ENCODE measurements at regions not wholly inside any gene's neighbourhood (a gene's known extent, or its start where the extent isn't known, plus 50 kb on each side); places are given as distances from the start of the nearest gene placed in this dataset.

DNA sequence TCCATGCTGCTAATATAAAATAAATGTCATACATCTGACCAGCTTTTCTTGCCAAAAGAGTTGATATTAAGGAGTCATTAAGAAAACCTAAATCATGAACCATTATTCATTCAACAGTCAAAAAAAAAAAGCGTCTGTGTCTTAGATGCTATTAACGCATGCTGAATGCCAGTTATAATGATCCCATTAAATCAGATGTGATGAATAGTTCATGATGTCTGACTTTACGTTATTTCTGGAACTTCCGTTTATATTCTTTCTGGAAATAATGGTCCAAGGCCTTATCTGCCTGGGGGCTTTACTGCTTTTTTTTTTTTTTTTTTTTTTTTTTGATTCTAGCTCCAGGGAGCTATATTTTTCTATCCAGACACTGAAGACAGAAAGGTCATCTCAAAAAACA lies 877.1 kb downstream of the HACE1 start:
- no peak for DNase-seq (ENCODE audit: low spot score)

DNA sequence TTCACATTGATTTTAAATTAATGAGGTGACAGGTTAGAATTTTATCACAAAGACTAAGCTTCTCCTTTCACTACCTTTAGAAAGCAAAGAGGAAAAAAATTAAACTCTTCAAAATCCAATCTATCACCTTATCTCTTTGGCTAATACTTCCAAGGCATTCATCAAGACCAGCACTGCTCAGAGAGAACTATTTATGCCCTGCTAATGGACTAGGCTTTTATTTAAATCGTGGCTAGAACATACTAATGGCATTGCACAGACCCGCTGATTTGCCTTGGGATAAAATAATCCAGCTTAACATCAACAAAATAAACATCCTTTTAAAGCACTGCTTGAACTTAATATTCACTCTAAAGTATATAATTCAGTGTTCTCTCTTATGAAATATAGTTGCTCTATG lies 880.4 kb downstream of the HACE1 start:
- no peak for DNase-seq (ENCODE audit: low spot score)

DNA sequence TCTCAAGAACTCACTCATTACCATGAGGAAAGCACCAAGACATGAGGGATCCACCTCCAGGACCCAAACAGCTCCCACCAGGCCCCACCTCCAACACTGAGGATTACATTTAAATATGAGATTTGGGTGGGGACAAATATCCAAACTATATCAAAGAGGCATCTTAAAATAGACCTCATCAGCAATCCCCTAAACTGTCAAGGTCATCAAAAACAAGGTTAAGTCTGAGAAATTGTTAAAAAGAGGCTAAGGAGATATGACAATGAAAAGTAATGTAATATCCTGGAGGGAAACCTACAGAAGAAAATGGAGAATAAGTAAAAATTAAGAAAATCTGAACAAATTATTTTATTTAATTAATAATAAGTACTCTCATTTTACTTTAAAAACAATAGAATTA lies 922.3 kb downstream of the HACE1 start:
- DNase-seq (ENCODE audit: low spot score): no peak

DNA sequence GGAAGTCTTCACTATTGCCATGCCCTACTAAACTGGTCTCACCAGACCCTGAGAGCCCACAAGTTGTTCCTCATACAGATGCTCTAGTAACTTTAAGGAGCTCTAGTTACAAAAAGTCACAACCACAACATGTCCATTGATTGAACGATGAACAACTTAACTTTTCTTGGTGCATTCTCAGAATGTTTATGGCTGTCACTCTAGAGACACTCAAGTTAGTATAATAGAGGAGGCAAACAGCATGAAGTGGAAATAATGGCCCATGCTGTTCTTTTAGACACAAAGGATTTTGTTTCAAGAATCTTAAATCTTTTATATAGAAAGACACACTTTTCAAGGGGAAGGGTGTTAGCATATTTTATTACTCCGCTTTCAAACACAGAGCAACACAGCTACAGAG lies 934.4 kb downstream of the HACE1 start:
- no peak for DNase-seq (ENCODE audit: low spot score)

DNA sequence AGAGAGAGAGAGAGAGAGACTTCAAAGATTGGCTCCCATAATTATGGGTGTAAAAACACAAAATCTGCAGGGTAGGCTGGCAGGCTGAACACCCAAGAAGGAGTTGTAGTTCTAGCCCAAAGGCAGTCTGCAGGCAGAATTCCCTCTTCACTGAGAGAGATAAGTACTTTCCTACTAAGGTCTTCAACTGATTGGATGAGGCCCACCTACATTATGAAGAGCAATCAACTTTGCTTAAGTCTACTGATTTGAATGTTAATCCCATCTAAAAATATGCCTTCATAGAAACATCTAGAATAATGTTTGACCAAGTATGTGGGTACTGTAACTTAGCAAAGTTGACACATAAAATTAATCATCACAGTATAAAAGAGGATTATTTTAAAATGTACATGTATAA lies 949.7 kb downstream of the HACE1 start:
- DNase-seq (ENCODE audit: low spot score): no peak

DNA sequence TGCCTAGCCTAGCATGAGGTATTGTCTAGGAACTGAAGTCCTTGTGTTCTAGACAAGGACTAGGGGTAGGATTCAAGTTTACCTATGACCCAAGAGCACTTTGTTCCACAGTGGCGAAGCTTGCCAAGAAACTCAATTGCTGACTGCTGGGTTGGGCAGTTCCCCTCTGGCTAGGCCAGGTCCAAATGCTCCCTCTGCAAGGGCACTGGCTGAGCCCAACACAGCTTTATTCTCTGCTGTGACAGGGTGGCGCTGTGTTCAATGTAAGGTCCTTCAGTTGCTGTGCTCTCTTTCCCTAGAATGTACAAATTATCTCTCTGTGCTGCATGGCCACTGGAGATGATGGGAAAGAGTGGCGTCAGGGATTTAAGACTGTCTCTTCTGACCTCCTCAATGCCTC lies 950.8 kb downstream of the HACE1 start:
- DNase-seq (ENCODE audit: low spot score): no peak

DNA sequence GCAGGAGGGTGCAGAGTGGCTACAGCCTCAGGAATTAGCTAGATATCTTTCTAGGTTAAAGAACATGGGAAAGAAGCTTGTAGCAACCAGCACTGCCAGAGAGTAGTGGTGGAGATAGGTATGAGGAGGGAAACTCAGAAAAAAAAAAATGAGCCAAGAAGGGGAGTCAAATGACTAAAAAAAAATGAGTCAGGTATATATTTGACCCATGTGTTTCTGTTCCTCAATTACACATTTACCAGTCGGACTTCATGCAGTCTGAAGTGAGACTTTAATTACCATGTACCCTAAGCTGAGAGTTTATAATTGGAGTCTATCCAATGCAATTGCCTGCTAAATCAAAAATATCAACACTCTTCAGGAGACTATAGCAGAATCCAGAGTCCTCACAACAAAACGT lies 964.6 kb downstream of the HACE1 start:
- no peak for DNase-seq (ENCODE audit: low spot score)

DNA sequence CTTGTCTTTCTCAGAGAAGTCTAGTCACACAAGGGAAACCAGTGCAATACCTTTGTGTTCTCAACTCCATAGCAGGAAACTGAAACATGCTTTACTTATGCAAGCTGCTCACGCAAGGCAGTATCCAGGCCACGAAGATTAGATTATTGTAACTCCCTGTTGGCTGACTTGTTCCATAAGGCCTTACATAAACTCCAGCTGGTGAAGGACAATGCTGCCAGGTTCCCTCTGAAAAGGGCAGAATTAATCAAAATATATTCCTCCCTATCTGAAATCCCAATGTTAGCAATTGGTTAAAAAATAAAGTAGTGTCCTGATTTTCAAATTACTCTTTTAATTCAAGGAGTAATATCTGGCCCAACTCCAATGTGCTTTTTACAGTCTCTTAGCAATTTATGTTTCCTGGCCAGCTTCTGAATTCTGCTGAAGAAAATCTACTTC lies 966.6 kb downstream of the HACE1 start:
- no peak for DNase-seq (ENCODE audit: low spot score)

DNA sequence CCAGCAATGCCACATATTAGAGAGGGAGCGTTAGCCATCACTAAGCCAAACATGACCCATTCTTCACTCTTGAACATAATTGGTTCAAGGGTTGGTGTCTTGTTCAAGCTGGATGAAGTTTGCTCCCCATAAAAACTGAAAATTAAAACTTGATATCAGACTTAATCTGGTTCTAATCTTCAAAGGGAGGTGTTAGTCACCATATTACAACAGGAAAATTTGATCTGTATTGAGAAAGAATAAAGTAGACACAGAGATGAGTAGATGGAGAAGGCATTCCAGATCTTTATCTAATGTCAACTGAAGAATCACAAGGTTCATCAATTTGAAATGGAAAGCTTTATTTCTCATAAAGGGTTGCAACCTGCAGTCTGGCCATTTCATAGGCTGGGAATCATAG lies 972.8 kb downstream of the HACE1 start:
- no peak for DNase-seq (ENCODE audit: low spot score)

DNA sequence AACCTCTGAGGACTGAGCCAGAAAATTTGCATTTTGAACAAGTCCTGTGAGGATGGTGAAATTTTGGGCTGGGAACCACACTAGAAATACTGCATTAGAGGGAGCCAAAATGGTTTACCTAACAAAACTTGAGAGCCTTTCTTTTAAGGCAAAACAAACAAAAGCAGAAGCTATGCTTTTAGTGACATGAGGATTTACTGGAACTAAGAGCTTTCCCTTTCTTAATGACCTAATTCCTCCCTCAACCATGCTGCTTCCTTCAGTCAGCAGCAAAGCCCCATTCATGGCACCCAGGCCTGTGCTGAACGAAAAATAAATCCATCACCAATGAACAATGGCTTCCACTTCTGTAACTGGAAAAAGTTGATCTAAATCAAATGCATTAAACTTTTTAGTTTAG lies 974.3 kb downstream of the HACE1 start:
- DNase-seq (ENCODE audit: low spot score): no peak

DNA sequence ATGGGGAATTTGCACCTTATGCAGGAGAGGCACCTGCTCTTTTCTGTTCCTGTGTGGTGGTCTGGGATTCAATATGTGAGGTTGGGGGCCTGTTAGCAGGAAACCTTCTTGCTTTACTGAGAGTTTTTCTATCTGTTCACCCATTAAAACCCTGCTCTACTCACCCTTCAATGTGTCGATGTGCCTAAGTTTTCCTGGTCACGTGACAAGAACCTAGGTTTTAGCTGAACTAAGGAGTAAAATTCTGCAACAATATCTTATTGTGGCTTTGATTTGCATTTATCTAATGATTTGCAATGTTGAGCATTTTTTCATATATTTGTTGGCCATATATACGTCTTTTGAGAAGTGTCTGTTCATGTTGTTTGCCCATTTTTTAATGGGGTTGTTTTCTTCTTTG lies 979.9 kb downstream of the HACE1 start:
- no peak for DNase-seq (ENCODE audit: low spot score)

DNA sequence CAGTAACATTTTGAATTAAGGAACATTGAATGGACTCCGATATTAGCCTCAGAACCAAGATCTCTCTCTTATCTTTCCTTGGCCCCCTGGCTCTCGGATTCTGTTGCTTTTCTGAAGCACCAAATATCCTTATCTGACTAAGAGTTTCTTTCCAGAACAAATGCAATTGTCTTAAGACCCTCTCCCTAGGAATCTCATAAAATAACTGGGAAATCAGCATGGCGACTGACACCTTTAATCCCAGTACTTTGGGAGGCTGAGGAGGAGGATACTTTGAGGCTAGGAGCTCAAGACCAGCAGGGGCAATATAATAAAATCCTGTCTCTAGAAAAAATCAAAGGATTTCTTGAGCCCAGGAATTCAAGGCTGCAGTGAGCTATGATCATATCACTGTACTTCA lies 984.5 kb downstream of the HACE1 start:
- no peak for DNase-seq (ENCODE audit: low spot score)

DNA sequence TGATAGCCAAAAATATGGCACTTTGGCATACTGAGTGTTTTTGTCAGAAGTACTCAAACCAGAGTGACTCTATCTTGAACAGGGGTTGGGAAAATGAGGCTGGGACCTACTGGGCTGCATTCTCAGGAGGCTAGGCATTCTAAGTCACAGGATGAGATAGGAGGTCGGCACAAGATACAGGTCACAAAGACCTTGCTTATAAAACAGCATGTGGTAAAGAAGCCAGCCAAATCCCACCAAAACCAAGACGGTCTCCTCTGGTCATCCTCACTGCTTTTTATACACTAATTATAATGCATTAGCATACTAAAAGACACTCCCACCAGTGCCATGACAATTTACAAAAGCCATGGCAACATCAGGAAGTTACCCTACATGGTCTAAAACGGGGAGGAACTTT lies 985.1 kb downstream of the HACE1 start:
- no peak for DNase-seq (ENCODE audit: low spot score)

DNA sequence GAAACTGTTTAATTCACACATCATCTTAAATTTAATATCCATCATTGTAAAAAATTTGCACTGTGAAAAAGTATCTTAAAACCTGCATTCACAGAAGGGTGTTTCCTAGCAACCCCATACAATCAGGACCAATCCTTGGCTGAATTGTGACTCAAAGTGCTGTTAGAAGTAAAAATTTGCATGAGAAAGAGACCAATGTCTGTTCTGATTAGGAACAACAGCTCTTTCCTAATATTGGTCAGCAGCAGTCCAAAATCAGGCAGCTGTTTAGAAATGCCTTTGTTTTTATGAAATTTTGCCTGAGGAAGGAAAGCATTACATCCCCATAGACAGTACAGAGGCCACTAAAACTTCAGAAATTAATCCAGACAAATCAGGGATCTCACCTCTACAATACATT lies 987.0 kb downstream of the HACE1 start:
- no peak for DNase-seq (ENCODE audit: low spot score)

DNA sequence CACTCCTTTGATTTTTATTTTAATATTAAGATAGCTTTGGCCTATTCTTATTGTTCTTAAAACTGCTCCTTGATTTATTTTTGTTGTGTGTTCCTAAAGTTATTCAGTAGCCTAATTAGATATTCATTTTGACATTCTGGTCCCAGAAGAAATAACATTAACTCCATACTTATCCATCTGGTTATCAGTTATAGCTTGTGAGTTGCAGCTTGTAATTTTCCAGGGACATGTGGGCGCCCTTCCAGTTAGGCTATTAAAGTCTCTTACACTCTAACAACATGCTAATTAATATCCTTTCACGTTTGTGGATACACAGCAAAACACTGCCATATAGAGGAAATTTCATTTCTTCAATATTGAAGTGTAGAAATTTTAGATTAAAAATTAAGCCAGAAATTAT lies 987.5 kb downstream of the HACE1 start:
- no peak for DNase-seq (ENCODE audit: low spot score)

DNA sequence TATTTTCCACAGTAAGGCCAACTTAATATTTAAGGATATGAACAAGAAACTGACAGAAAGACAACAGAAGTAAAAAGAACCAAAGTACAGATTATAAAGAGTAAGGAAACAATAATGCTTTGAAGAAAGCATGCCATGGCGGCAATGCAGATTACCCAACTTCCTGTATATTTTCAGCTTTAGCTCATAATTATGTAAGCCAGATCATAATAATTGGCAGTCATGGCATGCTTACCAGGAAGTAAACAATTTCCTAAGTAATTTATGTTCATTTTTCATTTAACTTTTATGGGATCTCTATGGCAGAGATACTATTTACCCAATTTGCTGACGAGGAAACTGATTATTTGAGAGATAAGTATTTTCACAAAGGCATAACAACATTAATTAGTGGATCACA lies 988.7 kb downstream of the HACE1 start:
- DNase-seq (ENCODE audit: low spot score): no peak

DNA sequence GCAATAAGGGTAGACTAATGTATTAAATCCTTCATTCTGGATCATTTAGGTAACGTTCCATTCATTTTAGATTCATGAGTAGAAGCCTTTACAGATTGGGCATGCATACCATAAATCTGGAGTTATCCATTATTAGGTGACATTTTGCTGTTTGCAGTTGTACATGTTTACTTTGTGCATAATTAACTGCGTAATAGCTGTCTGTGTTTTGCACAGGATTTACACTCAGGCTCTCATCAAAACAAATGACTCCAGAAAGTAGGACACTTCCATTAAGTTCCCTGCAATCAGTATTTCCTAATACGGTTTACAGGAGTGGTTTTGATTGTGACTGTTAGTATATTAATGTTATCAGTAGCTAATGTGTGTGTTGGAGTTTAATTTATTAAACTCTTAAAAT lies 997.4 kb downstream of the HACE1 start:
- DNase-seq (ENCODE audit: low spot score): no peak

DNA sequence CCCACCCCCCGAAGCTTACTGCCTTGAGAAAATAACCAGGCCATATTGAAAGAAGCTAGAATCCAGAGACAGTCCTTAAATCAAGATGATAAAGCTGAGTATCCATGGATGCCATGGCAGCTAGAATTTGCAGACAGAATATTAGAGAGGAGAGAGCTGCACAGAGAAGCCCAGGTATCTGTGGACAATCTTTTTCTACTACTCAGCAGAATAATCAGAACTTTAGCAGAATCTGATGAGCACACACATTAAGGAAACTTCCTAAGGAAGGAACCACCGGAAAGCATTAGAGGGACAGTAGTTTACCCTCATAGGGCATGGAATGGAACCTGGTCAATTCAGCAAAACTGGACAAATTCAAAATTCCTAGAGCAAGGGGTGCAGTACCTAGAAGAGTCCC lies 1001.7 kb downstream of the HACE1 start:
- DNase-seq (ENCODE audit: low spot score): no peak

DNA sequence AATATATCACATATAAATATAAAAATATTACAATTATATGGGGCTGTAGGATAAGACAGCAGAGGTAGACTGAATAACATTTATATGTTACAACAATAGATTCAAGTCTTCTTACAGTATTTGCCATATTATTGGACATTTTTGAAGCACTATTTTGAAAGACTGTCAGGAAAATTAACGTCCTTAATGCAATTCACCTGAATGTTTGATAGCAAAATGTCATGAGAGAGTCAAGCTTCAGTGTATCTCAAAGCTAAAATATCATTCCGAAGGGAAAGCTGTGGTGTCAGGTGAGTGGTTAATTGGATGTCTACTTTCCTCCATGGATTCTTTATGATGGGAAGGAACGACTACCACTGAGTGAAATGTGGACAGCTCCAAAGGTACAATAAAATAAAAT lies 1004.0 kb downstream of the HACE1 start:
- no peak for DNase-seq (ENCODE audit: low spot score)

DNA sequence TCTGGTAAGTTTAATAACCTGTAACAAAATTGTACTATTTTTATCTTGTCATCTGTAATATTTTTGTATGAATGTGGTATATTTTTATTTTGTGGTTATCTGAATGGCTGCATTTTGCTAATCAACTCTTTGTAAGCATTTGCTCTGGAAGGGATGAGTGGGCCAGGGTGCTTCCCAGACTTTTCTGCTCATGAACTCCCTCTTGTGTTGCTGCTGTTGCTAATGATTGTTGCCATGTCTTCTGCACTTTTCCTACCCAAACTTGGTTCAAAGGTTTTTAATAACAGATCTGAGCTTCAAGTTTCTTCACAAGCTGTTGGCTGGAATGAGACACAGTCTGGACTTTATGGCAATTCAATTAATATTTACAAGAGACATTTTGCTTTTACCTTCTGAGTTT lies 1005.7 kb downstream of the HACE1 start:
- DNase-seq (ENCODE audit: low spot score): no peak

DNA sequence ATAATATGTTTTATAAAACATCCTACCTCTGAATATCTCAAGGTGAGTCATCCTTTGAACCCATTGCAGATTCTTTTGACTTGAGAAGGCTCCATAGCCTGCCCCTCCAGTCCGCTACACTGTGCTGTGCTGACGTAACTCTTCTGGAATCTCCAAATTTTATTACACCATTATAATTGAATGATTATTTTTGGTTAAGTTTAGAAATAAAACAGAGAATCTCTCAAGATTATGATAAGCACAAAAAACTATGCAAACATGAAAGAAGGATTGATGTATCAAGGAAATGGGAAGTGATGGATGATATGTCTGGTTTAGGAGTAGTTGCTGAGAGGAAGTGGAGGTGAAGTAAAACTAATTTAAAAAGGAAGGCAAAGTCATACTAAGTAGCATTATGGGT lies 1021.3 kb downstream of the HACE1 start:
- DNase-seq (ENCODE audit: low spot score): no peak

DNA sequence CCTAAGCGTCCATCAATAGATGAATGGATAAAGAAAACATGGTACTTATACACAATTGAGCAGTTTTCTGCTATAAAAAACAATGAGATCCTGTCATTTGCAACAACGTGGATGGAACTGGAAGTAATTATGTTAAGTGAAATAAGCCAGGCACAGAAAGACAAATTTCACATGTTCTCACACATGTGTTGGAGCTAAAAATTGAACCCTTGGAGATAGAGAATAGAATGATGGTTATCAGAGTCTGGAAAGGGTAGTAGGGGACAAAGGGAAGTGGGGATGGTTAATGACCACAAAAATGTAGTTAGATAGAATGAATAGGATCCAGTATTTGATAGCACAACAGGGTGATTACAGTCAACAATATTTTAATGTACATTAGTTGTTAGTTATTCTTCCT lies 1033.5 kb downstream of the HACE1 start:
- no peak for DNase-seq (ENCODE audit: low spot score)

DNA sequence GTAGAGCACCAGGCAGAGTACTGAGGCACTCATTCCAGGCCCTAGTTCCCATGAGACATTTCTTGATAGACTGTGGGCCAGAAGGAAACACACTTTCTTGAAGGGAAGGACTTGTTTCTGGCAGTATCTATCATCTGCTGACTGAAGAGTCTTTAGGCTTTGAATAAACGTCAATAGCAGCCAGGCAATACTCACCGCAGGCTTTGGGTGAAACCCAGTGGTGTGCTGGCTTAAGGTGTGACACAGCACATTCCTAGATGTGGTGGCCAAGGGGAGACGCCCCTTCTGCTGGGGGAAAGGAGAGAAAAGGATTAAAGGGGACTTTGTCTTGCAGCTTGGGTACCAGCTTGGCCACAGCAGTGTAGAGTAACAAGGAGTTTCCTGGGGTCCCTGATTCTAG lies 1039.6 kb downstream of the HACE1 start:
- DNase-seq (ENCODE audit: low spot score): no peak

DNA sequence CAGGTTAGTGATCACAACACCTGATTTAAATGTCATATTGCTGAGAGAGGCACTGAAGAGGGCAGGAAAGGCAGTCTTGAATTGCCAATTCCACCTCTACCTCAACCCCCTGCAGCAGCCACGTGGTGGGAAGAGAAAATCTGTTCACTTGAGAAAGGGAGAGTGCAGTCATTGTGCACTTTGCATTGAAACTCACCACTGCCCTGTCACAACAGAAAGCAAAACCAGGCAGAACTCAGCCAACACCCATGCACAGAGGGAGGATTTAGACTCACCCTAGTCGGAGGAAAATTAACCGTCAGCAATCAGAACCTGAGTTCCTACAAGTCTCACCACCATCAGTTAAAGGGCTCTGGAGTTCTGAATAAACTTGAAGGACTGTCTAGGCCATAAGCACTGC lies 1040.2 kb downstream of the HACE1 start:
- DNase-seq (ENCODE audit: low spot score): no peak

DNA sequence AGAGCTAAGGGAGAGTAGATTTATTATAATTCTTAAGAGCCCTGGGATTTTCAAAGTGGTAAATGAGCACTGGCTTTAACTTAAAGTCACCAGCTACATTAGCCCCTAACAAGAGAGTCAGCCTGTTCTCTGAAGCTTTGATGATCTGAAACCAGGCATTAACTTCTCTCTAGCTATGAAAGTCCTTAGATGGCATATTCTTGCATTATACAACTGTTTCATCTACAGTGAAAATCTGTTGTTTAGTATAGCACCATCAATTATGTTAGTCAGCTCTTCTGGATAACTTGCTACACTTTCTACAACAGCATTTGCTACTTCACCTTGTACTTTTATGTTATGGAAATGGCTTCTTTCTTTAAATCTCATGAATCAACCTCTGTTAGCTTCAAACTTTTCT lies 1046.7 kb downstream of the HACE1 start:
- no peak for DNase-seq (ENCODE audit: low spot score)
